Ovary (tissue), 3 donors: ENCODE measurements at regions not wholly inside any gene's neighbourhood (a gene's known extent, or its start where the extent isn't known, plus 50 kb on each side); places are given as distances from the start of the nearest gene placed in this dataset.

Experiments
- CTCF ChIP-seq, 3 donors: fragments of 450-650 bp in 2 of 3; fragments of 200-600 bp in 1 of 3; IDR thresholded peaks; one replicate each; pipeline versions ENCODE4 v1.5.1 to v1.8.0; 2016 to 2022; ENCODE audit warnings: antibody characterized with exemption in 3 of 3, mild to moderate bottlenecking in 1 of 3
- POLR2A ChIP-seq: fragments of 450-650 bp; IDR thresholded peaks from one replicate; pipeline ENCODE4 v1.6.1; 2017; ENCODE audit warnings: antibody characterized with exemption, mild to moderate bottlenecking, moderate library complexity
- donor health status: DM: no; HTN: no; CAD: no.

DNA sequence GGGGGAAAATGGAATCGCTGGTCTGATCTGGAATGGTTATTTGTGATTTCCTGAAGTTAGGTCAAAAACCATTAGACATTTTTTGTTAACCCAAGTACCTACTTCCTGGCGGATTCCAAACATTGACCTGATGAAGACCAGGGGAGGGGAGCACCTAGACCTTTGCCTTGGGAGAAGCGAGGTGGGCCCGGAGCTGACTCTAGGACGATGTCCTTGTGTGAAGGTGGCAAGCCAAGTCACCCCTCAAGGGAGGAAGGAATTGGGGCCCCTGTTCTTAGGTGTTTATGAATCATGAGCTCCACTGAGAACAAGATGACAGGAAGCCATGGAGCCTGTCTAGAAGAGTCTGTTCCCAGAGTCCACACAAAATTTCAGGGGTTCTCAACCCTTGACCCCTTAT lies 204.9 kb upstream of the FOXF1 start:
- TF ChIP-seq CTCF (IDR thresholded peaks at IDR 0.05) (no peak), POLR2A (no peak)
